MM.1S (cell line): ENCODE measurements at regions not wholly inside any gene's neighbourhood (a gene's known extent, or its start where the extent isn't known, plus 50 kb on each side); places are given as distances from the start of the nearest gene placed in this dataset.

Experiments
- DNase-seq: peaks from one replicate; pipeline ENCODE4 v3.0.0-alpha.2; 2015
- H2AFZ ChIP-seq: fragments of 300-600 bp; sonication (generic); 2 replicates; pipeline ENCODE4 v1.6.0; 2016; ENCODE audit warnings: antibody characterized with exemption, low read length
- H3F3A ChIP-seq: fragments of 300-600 bp; sonication (generic); 2 replicates; pipeline ENCODE4 v1.6.1; 2016; ENCODE audit warnings: mild to moderate bottlenecking, antibody characterized with exemption, low read length, moderate library complexity, mixed read lengths; ENCODE audit not compliant: insufficient read depth
- H3K27ac ChIP-seq: fragments of 300-600 bp; sonication (generic); 2 replicates; pipeline ENCODE4 v1.5.1; 2016; ENCODE audit warnings: mild to moderate bottlenecking, low read length
- H3K27me3 ChIP-seq: fragments of 300-600 bp; sonication (generic); replicated peaks from 2 replicates; pipeline ENCODE4 v1.6.0; 2016; ENCODE audit warnings: low read length; ENCODE audit not compliant: insufficient read depth
- H3K36me3 ChIP-seq: fragments of 300-600 bp; sonication (generic); replicated peaks from 2 replicates; pipeline ENCODE4 v1.6.1; 2016; ENCODE audit warnings: mild to moderate bottlenecking, low read length, mixed read lengths; ENCODE audit not compliant: insufficient read depth
- H3K4me1 ChIP-seq: fragments of 300-600 bp; sonication (generic); 2 replicates; pipeline ENCODE4 v1.6.1; 2016; ENCODE audit warnings: low read length, mixed read lengths
- H3K4me2 ChIP-seq: fragments of 300-600 bp; sonication (generic); 2 replicates; pipeline ENCODE4 v1.6.0; 2016; ENCODE audit warnings: low read depth, low read length
- H3K4me3 ChIP-seq: fragments of 300-600 bp; sonication (generic); 2 replicates; pipeline ENCODE4 v1.5.1; 2016; ENCODE audit warnings: low read length, mixed read lengths
- H3K79me2 ChIP-seq: fragments of 300-600 bp; sonication (generic); 2 replicates; pipeline ENCODE4 v1.6.1; 2016; ENCODE audit warnings: mixed run types, low read length, mixed read lengths
- H3K9ac ChIP-seq: fragments of 300-600 bp; sonication (generic); 2 replicates; pipeline ENCODE4 v1.6.1; 2016; ENCODE audit warnings: low read length, mixed read lengths
- H3K9me2 ChIP-seq: fragments of 300-600 bp; sonication (generic); replicated peaks from 2 replicates; pipeline ENCODE4 v1.6.1; 2016; ENCODE audit warnings: mild to moderate bottlenecking, low read length, mixed read lengths; ENCODE audit not compliant: insufficient read depth
- H3K9me3 ChIP-seq: fragments of 300-600 bp; sonication (generic); replicated peaks from 2 replicates; pipeline ENCODE4 v1.6.1; 2016; ENCODE audit warnings: mild to moderate bottlenecking, low read length, mixed read lengths; ENCODE audit not compliant: insufficient read depth
- H4K20me1 ChIP-seq: fragments of 300-600 bp; sonication (generic); 2 replicates; pipeline ENCODE4 v1.6.1; 2016; ENCODE audit warnings: mild to moderate bottlenecking, low read length, moderate library complexity, mixed read lengths; ENCODE audit not compliant: insufficient read depth
- CTCF ChIP-seq: fragments of 300-600 bp; sonication (generic); IDR thresholded peaks from 2 replicates; pipeline ENCODE4 v1.5.1; 2016; ENCODE audit warnings: antibody characterized with exemption, low read length, mixed read lengths
- EZH2 ChIP-seq: fragments of 300-600 bp; sonication (generic); optimal IDR thresholded peaks from 2 replicates; pipeline ENCODE3; 2017; ENCODE audit warnings: low read depth, mild to moderate bottlenecking, antibody characterized with exemption, low read length, mixed read lengths
- EZH2phosphoT487 ChIP-seq: fragments of 300-600 bp; sonication (generic); IDR thresholded peaks from 2 replicates; pipeline ENCODE4 v1.6.1; 2018; ENCODE audit warnings: antibody characterized with exemption, low read length

- TF ChIP-seq CTCF (no peak), EZH2 (no peak), EZH2phosphoT487 (no peak)
- no peak for DNase-seq
- no peaks in the 10 kb centered on the region for H3K27me3 ChIP-seq
- no peaks in the 10 kb centered on the region for H3K9me2 ChIP-seq
- no peak overlapping the region for H3K4me3 ChIP-seq
- no peaks in the 10 kb centered on the region for H3K4me1 ChIP-seq
- no peak overlapping the region for H3K4me2 ChIP-seq
- no peaks in the 10 kb centered on the region for H3K79me2 ChIP-seq
- no peak overlapping the region for H3K27ac ChIP-seq
- no peak overlapping the region for H2AFZ ChIP-seq
- H4K20me1 ChIP-seq: no peaks in the 10 kb centered on the region
- no peaks in the 10 kb centered on the region for H3F3A ChIP-seq
- no peaks in the 10 kb centered on the region for H3K9me3 ChIP-seq
- H3K36me3 ChIP-seq: no peaks in the 10 kb centered on the region
- H3K9ac ChIP-seq: no peak overlapping the region
Observed at GRCh38 chr6:54680531-54680930, 166.0 kb upstream of the FAM83B start.

- Histone ChIP-seq H3K79me2 (no peaks in the 10 kb centered on the region), H3K4me2 (peak overlapping the region; percentile 37; the same call in 1 of the 2 replicates), H2AFZ (no peak overlapping the region), H3K4me3 (no peak overlapping the region), H3K27ac (no peak overlapping the region), H3K9ac (no peak overlapping the region), H4K20me1 (no peaks in the 10 kb centered on the region), H3K27me3 (no peaks in the 10 kb centered on the region), H3K9me3 (no peaks in the 10 kb centered on the region), H3K36me3 (no peaks in the 10 kb centered on the region), H3K4me1 (no peaks in the 10 kb centered on the region), H3K9me2 (no peaks in the 10 kb centered on the region), H3F3A (no peaks in the 10 kb centered on the region)
- no peak for TF ChIP-seq CTCF
- TF ChIP-seq EZH2: no peak
- TF ChIP-seq EZH2phosphoT487: no peak
- no peak for DNase-seq
Observed at GRCh38 chr6:54681267-54681666, 165.3 kb upstream of the FAM83B start.

- H3F3A ChIP-seq: no peaks in the 10 kb centered on the region
Observed at GRCh38 chr6:54681987-54682386, 164.6 kb upstream of the FAM83B start.

More at GRCh38 chr6:54681987-54682386, 164.6 kb upstream of the FAM83B start:
- Histone ChIP-seq H2AFZ (no peak overlapping the region), H3K4me3 (no peak overlapping the region), H4K20me1 (no peaks in the 10 kb centered on the region), H3K4me1 (no peaks in the 10 kb centered on the region), H3K27me3 (no peaks in the 10 kb centered on the region), H3K9me2 (no peaks in the 10 kb centered on the region), H3K9me3 (no peaks in the 10 kb centered on the region), H3K36me3 (no peaks in the 10 kb centered on the region), H3K79me2 (no peaks in the 10 kb centered on the region), H3K4me2 (no peak overlapping the region), H3K27ac (no peak overlapping the region), H3K9ac (no peak overlapping the region)
- no peak for TF ChIP-seq EZH2
- no peak for TF ChIP-seq EZH2phosphoT487
- TF ChIP-seq CTCF: no peak
- DNase-seq: no peak
